ENCODE measurements at regions not wholly inside any gene's neighbourhood (a gene's known extent, or its start where the extent isn't known, plus 50 kb on each side); places are given as distances from the start of the nearest gene placed in this dataset.

DNA sequence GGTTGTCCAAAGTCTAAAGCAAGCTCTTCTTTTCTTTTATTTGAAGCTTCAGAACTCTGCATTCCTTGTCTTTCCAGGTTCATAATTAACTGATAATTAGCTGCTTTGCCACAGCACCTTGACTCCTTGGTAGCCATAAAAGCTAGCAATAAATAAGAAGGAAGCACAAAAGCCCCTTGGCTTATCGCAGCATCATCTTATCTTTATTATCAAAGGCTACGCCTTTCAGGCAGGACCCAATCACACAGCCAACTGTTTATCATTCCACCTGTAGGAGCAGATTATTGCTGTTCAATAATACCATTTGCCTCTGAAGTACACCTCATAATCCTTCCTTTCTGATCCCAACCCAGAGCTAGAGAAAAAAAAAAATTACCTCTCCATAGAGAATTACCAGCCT is 489.2 kb downstream of the SATB2 start:
- Mint-ChIP-seq H3K4me3 (no peak overlapping the region), H3K27me3 (no peaks in the 10 kb centered on the region), H3K4me1 (ENCODE audit: low read depth) (no peaks in the 10 kb centered on the region), H3K9me3 (no peaks in the 10 kb centered on the region), H3K27ac (no peak overlapping the region), H3K36me3 (ENCODE audit: low read depth) (no peaks in the 10 kb centered on the region)
- intact Hi-C loops (cut with micrococcal nuclease) = no loop called here
- TF ChIP-seq, protein P1, sequence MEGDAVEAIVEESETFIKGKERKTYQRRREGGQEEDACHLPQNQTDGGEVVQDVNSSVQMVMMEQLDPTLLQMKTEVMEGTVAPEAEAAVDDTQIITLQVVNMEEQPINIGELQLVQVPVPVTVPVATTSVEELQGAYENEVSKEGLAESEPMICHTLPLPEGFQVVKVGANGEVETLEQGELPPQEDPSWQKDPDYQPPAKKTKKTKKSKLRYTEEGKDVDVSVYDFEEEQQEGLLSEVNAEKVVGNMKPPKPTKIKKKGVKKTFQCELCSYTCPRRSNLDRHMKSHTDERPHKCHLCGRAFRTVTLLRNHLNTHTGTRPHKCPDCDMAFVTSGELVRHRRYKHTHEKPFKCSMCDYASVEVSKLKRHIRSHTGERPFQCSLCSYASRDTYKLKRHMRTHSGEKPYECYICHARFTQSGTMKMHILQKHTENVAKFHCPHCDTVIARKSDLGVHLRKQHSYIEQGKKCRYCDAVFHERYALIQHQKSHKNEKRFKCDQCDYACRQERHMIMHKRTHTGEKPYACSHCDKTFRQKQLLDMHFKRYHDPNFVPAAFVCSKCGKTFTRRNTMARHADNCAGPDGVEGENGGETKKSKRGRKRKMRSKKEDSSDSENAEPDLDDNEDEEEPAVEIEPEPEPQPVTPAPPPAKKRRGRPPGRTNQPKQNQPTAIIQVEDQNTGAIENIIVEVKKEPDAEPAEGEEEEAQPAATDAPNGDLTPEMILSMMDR (IDR thresholded peaks at IDR 0.05) = no peak
- CTCF ChIA-PET = interaction anchor here (0.9 kb wide), 1 partner anchor 426 kb away, joined by 3 read pairs; no protein-coding TSS in a partner anchor
- no peak for ATAC-seq
- no peak for DNase-seq
- POLR2A ChIA-PET = no interaction called here

DNA sequence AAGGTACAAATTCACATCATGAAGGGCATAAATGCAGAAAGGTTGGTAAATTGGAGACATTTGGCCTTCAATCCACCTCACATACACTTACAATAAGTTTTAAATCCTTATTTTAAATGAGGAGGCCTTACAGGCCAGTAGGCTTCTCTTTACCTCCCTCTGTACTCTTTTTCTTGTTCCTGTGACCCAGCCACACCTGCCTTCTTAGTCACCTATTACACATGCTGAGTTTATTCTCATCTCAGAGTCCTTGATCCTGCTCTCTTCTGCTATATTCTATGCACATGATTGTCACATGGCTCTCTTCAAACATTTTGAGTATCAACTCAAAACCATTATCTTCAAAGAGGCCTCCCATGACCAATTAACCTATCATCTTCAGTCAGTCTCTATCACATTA is 491.5 kb downstream of the SATB2 start:
- no peak overlapping the region for H3K27ac Mint-ChIP-seq
- no peaks in the 10 kb centered on the region for H3K9me3 Mint-ChIP-seq
- intact Hi-C loops (cut with micrococcal nuclease) = no loop called here
- no peak for DNase-seq
- ChIA-PET POLR2A (no interaction called here), CTCF (no interaction called here)
- H3K4me1 Mint-ChIP-seq (ENCODE audit: low read depth) = no peaks in the 10 kb centered on the region
- no peaks in the 10 kb centered on the region for H3K27me3 Mint-ChIP-seq
- H3K4me3 Mint-ChIP-seq = no peak overlapping the region
- TF ChIP-seq, protein P1 (IDR thresholded peaks at IDR 0.05) = no peak
- H3K36me3 Mint-ChIP-seq (ENCODE audit: low read depth) = no peaks in the 10 kb centered on the region
- no peak for ATAC-seq

DNA sequence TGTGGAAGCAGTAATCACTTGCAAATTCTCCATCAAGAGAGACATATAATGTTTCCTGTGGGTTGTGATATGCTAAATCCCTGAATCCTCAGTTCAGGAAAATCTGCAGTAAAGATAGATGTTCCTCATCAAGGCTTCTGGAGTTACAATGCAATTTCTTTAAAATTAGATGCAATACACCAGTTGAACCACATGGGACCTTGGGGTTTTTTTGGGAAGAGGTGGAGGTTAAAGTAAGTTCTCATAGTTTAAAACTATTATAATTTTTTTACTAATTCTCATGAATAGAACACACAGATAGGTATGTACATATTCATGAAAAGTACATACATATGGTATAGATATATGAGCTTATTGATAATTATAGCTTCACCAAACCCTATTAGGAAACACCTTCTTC is 496.2 kb downstream of the SATB2 start:
- no peaks in the 10 kb centered on the region for H3K36me3 Mint-ChIP-seq (ENCODE audit: low read depth)
- intact Hi-C loops (cut with micrococcal nuclease) = no loop called here
- POLR2A ChIA-PET = no interaction called here
- TF ChIP-seq, protein P1 (IDR thresholded peaks at IDR 0.05) = no peak
- H3K4me3 Mint-ChIP-seq = no peak overlapping the region
- no peaks in the 10 kb centered on the region for H3K4me1 Mint-ChIP-seq (ENCODE audit: low read depth)
- no peak for DNase-seq
- H3K27ac Mint-ChIP-seq = no peak overlapping the region
- no peak for ATAC-seq
- no peaks in the 10 kb centered on the region for H3K27me3 Mint-ChIP-seq
- CTCF ChIA-PET = no interaction called here
- no peaks in the 10 kb centered on the region for H3K9me3 Mint-ChIP-seq

DNA sequence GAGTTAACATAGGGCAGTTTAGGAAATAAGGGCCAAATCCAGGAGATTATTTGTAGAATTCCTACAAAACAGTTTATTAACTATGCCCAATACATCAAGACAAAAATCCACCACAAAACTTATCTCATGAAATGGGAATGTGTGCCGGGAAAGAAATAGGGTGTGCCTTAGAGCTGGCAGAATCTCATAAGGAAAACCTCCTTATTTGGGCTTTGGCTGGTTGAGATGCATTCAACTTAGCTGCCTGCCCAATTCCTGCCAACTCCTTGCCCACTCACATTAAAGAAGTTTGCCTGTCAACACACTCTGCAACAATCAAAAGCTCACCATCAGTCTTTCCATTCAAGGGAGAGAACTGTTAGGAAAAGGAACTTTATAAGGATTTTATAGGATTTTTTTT is 500.6 kb downstream of the SATB2 start:
- DNase-seq (no peak), ATAC-seq (no peak)
- Mint-ChIP-seq H3K27ac (no peak overlapping the region), H3K4me3 (no peak overlapping the region), H3K4me1 (ENCODE audit: low read depth) (no peaks in the 10 kb centered on the region), H3K9me3 (no peaks in the 10 kb centered on the region), H3K27me3 (no peaks in the 10 kb centered on the region), H3K36me3 (ENCODE audit: low read depth) (no peaks in the 10 kb centered on the region)
- intact Hi-C loops (cut with micrococcal nuclease) = no loop called here
- TF ChIP-seq, protein P1 (IDR thresholded peaks at IDR 0.05) = no peak
- CTCF ChIA-PET = no interaction called here
- POLR2A ChIA-PET = no interaction called here

DNA sequence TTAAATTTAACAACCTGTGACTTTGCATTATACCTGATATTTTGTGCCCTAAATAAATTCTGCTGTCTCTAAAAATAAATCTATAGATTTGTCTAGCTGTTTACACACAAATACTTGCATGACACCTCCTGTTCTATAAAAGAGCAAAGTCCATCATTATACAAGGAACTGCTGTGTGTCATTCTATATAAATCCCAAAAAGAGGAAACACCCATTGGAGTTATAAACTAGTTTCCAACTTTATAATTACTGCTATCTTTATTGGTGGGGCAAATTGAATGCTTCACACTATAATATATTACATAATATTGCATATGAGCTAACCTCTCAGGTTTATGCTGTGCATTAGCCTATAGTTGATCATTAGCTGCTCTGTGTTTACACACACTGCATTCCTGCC is 504.4 kb downstream of the SATB2 start:
- Mint-ChIP-seq H3K27me3 (no peaks in the 10 kb centered on the region), H3K36me3 (ENCODE audit: low read depth) (no peaks in the 10 kb centered on the region), H3K4me3 (no peak overlapping the region), H3K27ac (no peak overlapping the region), H3K4me1 (ENCODE audit: low read depth) (no peaks in the 10 kb centered on the region), H3K9me3 (no peaks in the 10 kb centered on the region)
- TF ChIP-seq, protein P1 (IDR thresholded peaks at IDR 0.05) = no peak
- intact Hi-C loops (cut with micrococcal nuclease) = no loop called here
- DNase-seq (no peak), ATAC-seq (no peak)
- ChIA-PET POLR2A (no interaction called here), CTCF (no interaction called here)

Measured in activated CD8-positive, alpha-beta T cell treated with anti-CD3 and anti-CD28 coated beads for 36 hours (primary cell).